ENCODE measurements at regions not wholly inside any gene's neighbourhood (a gene's known extent, or its start where the extent isn't known, plus 50 kb on each side); places are given as distances from the start of the nearest gene placed in this dataset.

- TF ChIP-seq CTCF (tag by site-specific recombination; IDR thresholded peaks at IDR 0.05) (no peak), ZNF274 (IDR thresholded peaks at IDR 0.05; ENCODE audit: low read length) (no peak), ZNF274 (tag by site-specific recombination; IDR thresholded peaks at IDR 0.05; ENCODE audit: borderline replicate concordance) (no peak), ZNF132 (tag by site-specific recombination; IDR thresholded peaks at IDR 0.05; ENCODE audit: borderline replicate concordance) (no peak), ZNF76 (tag by site-specific recombination; IDR thresholded peaks at IDR 0.05; ENCODE audit: borderline replicate concordance, low read depth) (no peak), GLI4 (tag by site-specific recombination; IDR thresholded peaks at IDR 0.05) (no peak), BCL6B (tag by site-specific recombination; IDR thresholded peaks at IDR 0.05) (no peak), ZFP41 (tag by site-specific recombination; IDR thresholded peaks at IDR 0.05; ENCODE audit: borderline replicate concordance) (no peak), HOXA7 (CRISPR knock-in tag; IDR thresholded peaks at IDR 0.05; ENCODE audit: borderline replicate concordance) (no peak), OVOL3 (tag by site-specific recombination; IDR thresholded peaks at IDR 0.05) (no peak), ZNF529 (tag by site-specific recombination; IDR thresholded peaks at IDR 0.05; ENCODE audit: insufficient replicate concordance) (no peak), RBAK (tag by site-specific recombination; IDR thresholded peaks at IDR 0.05) (no peak), ZNF513 (tag by site-specific recombination; IDR thresholded peaks at IDR 0.05) (no peak)
These were observed 68.5 kb upstream of the ERBB4 start for GRCh38 chr2:212607080-212607479.

All from HEK293 (cell line).